Cardiac septum (tissue), 1 donor: ENCODE measurements at regions not wholly inside any gene's neighbourhood (a gene's known extent, or its start where the extent isn't known, plus 50 kb on each side); places are given as distances from the start of the nearest gene placed in this dataset.
"Not testable (repeated sequence)": the region's sequence is repeated elsewhere in the genome, so short reads cannot be mapped to it uniquely, and the experiment has no call there.

Experiments used
- DNase-seq: peaks from one replicate; pipeline ENCODE4 v3.0.0-alpha.2; 2020; ENCODE audit warnings: low spot score
- intact Hi-C: fragments of 100-400 bp; cut with DNase I; formaldehyde crosslinking; loops from one replicate; pipeline ENCODE4 v1.14.0; 2022
- donor health status: DM: no; HTN: no; CAD: no.

GRCh38 chr9:29965834-29966233, 2392.6 kb upstream of the C9orf72 start:
- DNase-seq, result no peak
- intact Hi-C loops, result no loop called here

GRCh38 chr9:29966247-29966646, 2393.0 kb upstream of the C9orf72 start:
- intact Hi-C loops, result no loop called here
- DNase-seq, result no peak

- no peak for DNase-seq
- intact Hi-C loops, result no loop called here
These were observed 2395.6 kb upstream of the C9orf72 start for GRCh38 chr9:29968831-29969230.

- no peak for DNase-seq
- intact Hi-C loops, result no loop called here
These were observed 2396.1 kb upstream of the C9orf72 start for GRCh38 chr9:29969408-29969807.

- no peak for DNase-seq
- intact Hi-C loops, result no loop called here
These were observed 2396.8 kb upstream of the C9orf72 start for GRCh38 chr9:29969856-29970647.

GRCh38 chr9:29974197-29974596, 2400.9 kb upstream of the C9orf72 start:
- DNase-seq, result no peak
- intact Hi-C loops, result no loop called here

GRCh38 chr9:29976981-29977380, 2403.7 kb upstream of the C9orf72 start:
- DNase-seq, result no peak
- intact Hi-C loops, result no loop called here

GRCh38 chr9:29981013-29981412, 2403.4 kb upstream of the ACO1 start:
- intact Hi-C loops, result no loop called here
- no peak for DNase-seq

GRCh38 chr9:29999645-30000044, 2384.8 kb upstream of the ACO1 start:
- intact Hi-C loops, result no loop called here

GRCh38 chr9:30010691-30011090, 2373.8 kb upstream of the ACO1 start:
- intact Hi-C loops, result no loop called here
- no peak for DNase-seq

More at GRCh38 chr9:29999645-30000044, 2384.8 kb upstream of the ACO1 start:
- DNase-seq, result no peak

- no peak for DNase-seq
- intact Hi-C loops, result no loop called here
These were observed 2371.8 kb upstream of the ACO1 start for GRCh38 chr9:30012622-30013021.

- no peak for DNase-seq
- intact Hi-C loops, result no loop called here
These were observed 2369.4 kb upstream of the ACO1 start for GRCh38 chr9:30015073-30015472.

GRCh38 chr9:30020161-30020560, 2364.3 kb upstream of the ACO1 start:
- DNase-seq, result no peak
- intact Hi-C loops, result no loop called here

- no peak for DNase-seq
- intact Hi-C loops, result no loop called here
These were observed 2348.7 kb upstream of the ACO1 start for GRCh38 chr9:30035761-30036160.

GRCh38 chr9:30036558-30036957, 2347.9 kb upstream of the ACO1 start:
- DNase-seq, result no peak
- intact Hi-C loops, result no loop called here

- intact Hi-C loops, result no loop called here
- no peak for DNase-seq
These were observed 2344.7 kb upstream of the ACO1 start for GRCh38 chr9:30039712-30040111.

GRCh38 chr9:30048396-30048795, 2336.0 kb upstream of the ACO1 start:
- intact Hi-C loops, result no loop called here
- no peak for DNase-seq

- DNase-seq, result no peak
- intact Hi-C loops, result no loop called here
These were observed 2326.0 kb upstream of the ACO1 start for GRCh38 chr9:30058463-30058862.

- no peak for DNase-seq
- intact Hi-C loops, result no loop called here
These were observed 2323.5 kb upstream of the ACO1 start for GRCh38 chr9:30060976-30061375.

GRCh38 chr9:30065888-30066287, 2318.6 kb upstream of the ACO1 start:
- intact Hi-C loops, result no loop called here
- no peak for DNase-seq

GRCh38 chr9:30069236-30069635, 2315.2 kb upstream of the ACO1 start:
- intact Hi-C loops, DNase-seq: not testable (repeated sequence)

- no peak for DNase-seq
- intact Hi-C loops, result no loop called here
These were observed 2309.4 kb upstream of the ACO1 start for GRCh38 chr9:30075022-30075421.
